Smooth muscle cell (in vitro differentiated cells): ENCODE measurements at regions not wholly inside any gene's neighbourhood (a gene's known extent, or its start where the extent isn't known, plus 50 kb on each side); places are given as distances from the start of the nearest gene placed in this dataset.

Experiments used
- DNase-seq: peaks from one replicate; lab custom pipeline; 2025; ENCODE audit not compliant: unreplicated experiment; lab: John Stamatoyannopoulos, UW
- H2AFZ ChIP-seq: fragments of 200-600 bp; sonication (generic); 2 replicates; pipeline ENCODE4 v1.6.0; 2016; ENCODE audit warnings: antibody characterized with exemption, low read depth, mild to moderate bottlenecking
- H3F3A ChIP-seq: fragments of 200-600 bp; sonication (generic); 2 replicates; pipeline ENCODE4 v1.6.0; 2017; ENCODE audit warnings: antibody characterized with exemption, low read depth
- H3K27ac ChIP-seq: fragments of 200-600 bp; sonication (generic); 2 replicates; pipeline ENCODE4 v1.5.1; 2016; ENCODE audit warnings: low read depth, mild to moderate bottlenecking
- H3K27me3 ChIP-seq: fragments of 200-600 bp; sonication (generic); 2 replicates; pipeline ENCODE4 v1.6.1; 2016; ENCODE audit warnings: low read depth, mild to moderate bottlenecking
- H3K36me3 ChIP-seq: fragments of 200-600 bp; sonication (generic); 2 replicates; pipeline ENCODE4 v1.5.1; 2016; ENCODE audit warnings: low read depth
- H3K4me1 ChIP-seq: fragments of 200-600 bp; sonication (generic); 2 replicates; pipeline ENCODE4 v1.5.1; 2016; ENCODE audit warnings: low read depth
- H3K4me2 ChIP-seq: fragments of 200-600 bp; sonication (generic); 2 replicates; pipeline ENCODE4 v1.6.0; 2016; ENCODE audit warnings: mild to moderate bottlenecking
- H3K4me3 ChIP-seq: fragments of 200-600 bp; sonication (generic); 2 replicates; pipeline ENCODE4 v1.5.1; 2016; ENCODE audit warnings: mild to moderate bottlenecking
- H3K79me2 ChIP-seq: fragments of 200-600 bp; sonication (generic); 2 replicates; pipeline ENCODE4 v1.6.0; 2016; ENCODE audit warnings: low read depth, mild to moderate bottlenecking
- H3K9ac ChIP-seq: fragments of 200-600 bp; sonication (generic); 2 replicates; pipeline ENCODE4 v1.6.0; 2016; ENCODE audit warnings: low read depth
- H3K9me3 ChIP-seq: fragments of 200-600 bp; sonication (generic); replicated peaks from 2 replicates; pipeline ENCODE4 v1.5.1; 2016; ENCODE audit warnings: low read depth
- H4K20me1 ChIP-seq: fragments of 200-600 bp; sonication (generic); 2 replicates; pipeline ENCODE4 v1.6.0; 2016; ENCODE audit warnings: low read depth
- CTCF ChIP-seq: fragments of 200-600 bp; sonication (generic); IDR thresholded peaks from 2 replicates; pipeline ENCODE4 v1.5.1; 2017; ENCODE audit warnings: borderline replicate concordance, mild to moderate bottlenecking, antibody characterized with exemption; ENCODE audit not compliant: insufficient read depth, poor library complexity, severe bottlenecking
- WGBS: methylation state at CpG from one replicate; pipeline ENCODE4 v1.1.7; 2016; ENCODE audit warnings: low lambda C conversion rate; 5-methylcytosine and 5-hydroxymethylcytosine counted together

GRCh38 chr15:96699871-96700401, 369.4 kb downstream of the NR2F2 start:
- DNase-seq, result no peak

GRCh38 chr15:96700555-96700954, 370.1 kb downstream of the NR2F2 start:
- Histone ChIP-seq H3K27ac (no peak overlapping the region), H3K4me1 (peaks cover 59% of the 10 kb centered on the region), H3K9me3 (no peaks in the 10 kb centered on the region), H3K79me2 (no peaks in the 10 kb centered on the region), H3K36me3 (no peaks in the 10 kb centered on the region), H3K9ac (no peak overlapping the region), H2AFZ (no peak overlapping the region), H3F3A (no peaks in the 10 kb centered on the region), H3K27me3 (peaks cover 29% of the 10 kb centered on the region), H3K4me3 (no peak overlapping the region), H3K4me2 (no peak overlapping the region), H4K20me1 (no peaks in the 10 kb centered on the region)
- WGBS, result 60% methylated on average over 2 of the region's 2 CpGs
- no peak for DNase-seq
- no peak for TF ChIP-seq CTCF

More at GRCh38 chr15:96699871-96700401, 369.4 kb downstream of the NR2F2 start:
- Histone ChIP-seq H3K4me2 (no peak overlapping the region), H3K27ac (no peak overlapping the region), H4K20me1 (no peaks in the 10 kb centered on the region), H3K36me3 (no peaks in the 10 kb centered on the region), H3K27me3 (peaks cover 26% of the 10 kb centered on the region), H3K9ac (no peak overlapping the region), H2AFZ (no peak overlapping the region), H3K4me3 (no peak overlapping the region), H3K4me1 (peaks cover 62% of the 10 kb centered on the region), H3F3A (peaks cover 6% of the 10 kb centered on the region), H3K9me3 (no peaks in the 10 kb centered on the region), H3K79me2 (no peaks in the 10 kb centered on the region)
- WGBS, result 44% methylated on average over 3 of the region's 3 CpGs
- no peak for TF ChIP-seq CTCF

GRCh38 chr15:96701443-96701842, 370.9 kb downstream of the NR2F2 start:
- WGBS, result 92% methylated on average over 2 of the region's 2 CpGs
- Histone ChIP-seq H3K9me3 (no peaks in the 10 kb centered on the region), H2AFZ (no peak overlapping the region), H3F3A (no peaks in the 10 kb centered on the region), H3K4me3 (no peak overlapping the region), H3K4me2 (no peak overlapping the region), H3K79me2 (no peaks in the 10 kb centered on the region), H4K20me1 (no peaks in the 10 kb centered on the region), H3K27ac (no peak overlapping the region), H3K36me3 (no peaks in the 10 kb centered on the region), H3K9ac (no peak overlapping the region), H3K4me1 (peaks cover 58% of the 10 kb centered on the region), H3K27me3 (peaks cover 36% of the 10 kb centered on the region)
- no peak for DNase-seq
- TF ChIP-seq CTCF, result no peak

- Histone ChIP-seq H3K9ac (no peak overlapping the region), H3K27me3 (peaks cover 36% of the 10 kb centered on the region), H3K79me2 (no peaks in the 10 kb centered on the region), H3F3A (no peaks in the 10 kb centered on the region), H4K20me1 (no peaks in the 10 kb centered on the region), H3K4me2 (no peak overlapping the region), H3K36me3 (no peaks in the 10 kb centered on the region), H2AFZ (no peak overlapping the region), H3K4me1 (peaks cover 58% of the 10 kb centered on the region), H3K4me3 (no peak overlapping the region), H3K9me3 (no peaks in the 10 kb centered on the region), H3K27ac (no peak overlapping the region)
- no peak for DNase-seq
- no peak for TF ChIP-seq CTCF
- WGBS, result 74% methylated on average over 2 of the region's 2 CpGs
These were observed 371.4 kb downstream of the NR2F2 start for GRCh38 chr15:96701877-96702276.
